IMR-90 (cell line): ENCODE measurements at regions not wholly inside any gene's neighbourhood (a gene's known extent, or its start where the extent isn't known, plus 50 kb on each side); places are given as distances from the start of the nearest gene placed in this dataset.

Source experiments
- ATAC-seq: fragments of 200-7000 bp; cut with Tn5 transposase; 2 replicates; pipeline ENCODE4 v1.9.1; 2020; ENCODE audit warnings: low read depth, mild to moderate bottlenecking, moderate library complexity
- BruUV-seq: library from RNA; stranded (reverse); fragments of 400-500 nt; replicated peaks from 2 replicates; lab custom pipeline; 2021; lab: Mats Ljungman, UMichigan
- CTCF ChIA-PET: fragments of 300-600 bp; formaldehyde crosslinking; extraction: SDS; loops from one replicate; lab custom pipeline; 2021; ENCODE audit warnings: antibody characterized with exemption; lab: Yijun Ruan, JAX
- POLR2A ChIA-PET: fragments of 300-600 bp; sonication (Branson Sonifier 250); formaldehyde crosslinking; loops from one replicate; lab custom pipeline; 2022; ENCODE audit warnings: antibody characterized with exemption; ENCODE audit not compliant: unreplicated experiment; lab: Charles Lee
- DNase-seq: peaks from one replicate; pipeline ENCODE4 v3.0.0; 2013
- H2AFZ ChIP-seq: replicated peaks from 2 replicates; pipeline ENCODE3; 2013; ENCODE audit warnings: low read length, mild to moderate bottlenecking; ENCODE audit not compliant: poor library complexity
- H2AK5ac ChIP-seq: 2 replicates; pipeline ENCODE4 v1.6.1; 2013; ENCODE audit warnings: low read depth, low read length, inconsistent platforms
- H2AK9ac ChIP-seq: replicated peaks from 2 replicates; pipeline ENCODE3; 2013; ENCODE audit warnings: mild to moderate bottlenecking, low read depth, low read length, moderate library complexity; ENCODE audit not compliant: poor library complexity
- H2BK120ac ChIP-seq: 2 replicates; pipeline ENCODE4 v1.6.1; 2013; ENCODE audit warnings: low read depth, low read length, inconsistent platforms
- H2BK15ac ChIP-seq: 3 replicates; pipeline ENCODE4 v1.6.1; 2013; ENCODE audit warnings: low read depth, low read length, inconsistent platforms
- H2BK20ac ChIP-seq: 2 replicates; pipeline ENCODE4 v1.6.1; 2013; ENCODE audit warnings: low read depth, mild to moderate bottlenecking, inconsistent platforms, low read length, moderate library complexity
- H2BK5ac ChIP-seq: 2 replicates; pipeline ENCODE4 v1.6.1; 2013; ENCODE audit warnings: mild to moderate bottlenecking, low read depth, low read length, inconsistent platforms; ENCODE audit not compliant: poor library complexity, severe bottlenecking
- H3K14ac ChIP-seq: replicated peaks from 2 replicates; pipeline ENCODE4 v1.6.1; 2013; ENCODE audit warnings: low read depth, low read length, inconsistent platforms
- H3K18ac ChIP-seq: 2 replicates; pipeline ENCODE4 v1.6.1; 2013; ENCODE audit warnings: low read depth, low read length, control low read depth
- H3K23ac ChIP-seq: 2 replicates; pipeline ENCODE4 v1.6.1; 2013; ENCODE audit warnings: low read depth, low read length, inconsistent platforms
- H3K27ac ChIP-seq: 2 replicates; pipeline ENCODE4 v1.5.1; 2013; ENCODE audit warnings: mild to moderate bottlenecking, control low read depth, low read length; ENCODE audit not compliant: insufficient read depth
- H3K27me3 ChIP-seq: 2 replicates; pipeline ENCODE4 v1.6.1; 2013; ENCODE audit warnings: low read length; ENCODE audit not compliant: control insufficient read depth, insufficient read depth
- H3K36me3 ChIP-seq: 2 replicates; pipeline ENCODE4 v1.6.1; 2013; ENCODE audit warnings: low read length, mixed read lengths; ENCODE audit not compliant: control insufficient read depth, insufficient read depth
- H3K4ac ChIP-seq: 2 replicates; pipeline ENCODE4 v1.6.1; 2013; ENCODE audit warnings: low read depth, low read length, inconsistent platforms
- H3K4me1 ChIP-seq: 2 replicates; pipeline ENCODE4 v1.6.1; 2013; ENCODE audit warnings: low read length, mixed read lengths; ENCODE audit not compliant: control insufficient read depth, insufficient read depth
- H3K4me2 ChIP-seq: 2 replicates; pipeline ENCODE4 v1.6.1; 2013; ENCODE audit warnings: low read depth, mild to moderate bottlenecking, control low read depth, low read length, moderate library complexity
- H3K4me3 ChIP-seq: 2 replicates; pipeline ENCODE4 v1.5.1; 2013; ENCODE audit warnings: low read depth, mild to moderate bottlenecking, control low read depth, low read length, moderate library complexity; ENCODE audit not compliant: insufficient read depth
- H3K56ac ChIP-seq: 2 replicates; pipeline ENCODE4 v1.6.1; 2013; ENCODE audit warnings: low read length, inconsistent platforms; ENCODE audit not compliant: insufficient read depth; ENCODE audit errors: extremely low read depth
- H3K79me1 ChIP-seq, 2 experiments: 2 replicates each; pipeline ENCODE4 v1.6.1; 2013; ENCODE audit warnings: low read length in 2 of 2, inconsistent platforms in 1 of 2, low read depth in 1 of 2
- H3K9ac ChIP-seq: 2 replicates; pipeline ENCODE4 v1.6.1; 2013; ENCODE audit warnings: low read depth, low read length, control low read depth
- H3K9me1 ChIP-seq: 2 replicates; pipeline ENCODE4 v1.6.1; 2013; ENCODE audit warnings: low read length, inconsistent platforms; ENCODE audit not compliant: insufficient read depth
- H3K9me3 ChIP-seq: 2 replicates; pipeline ENCODE4 v1.6.1; 2013; ENCODE audit warnings: low read length; ENCODE audit not compliant: control insufficient read depth, insufficient read depth
- H4K20me1 ChIP-seq: 2 replicates; pipeline ENCODE4 v1.6.1; 2013; ENCODE audit warnings: low read length, inconsistent platforms; ENCODE audit not compliant: insufficient read depth
- H4K5ac ChIP-seq: 2 replicates; pipeline ENCODE4 v1.6.1; 2013; ENCODE audit warnings: mild to moderate bottlenecking, low read depth, low read length, control low read depth
- H4K8ac ChIP-seq, 2 experiments: 2 replicates each; pipeline ENCODE4 v1.6.1; 2013; ENCODE audit warnings: low read depth in 2 of 2, low read length in 2 of 2, control low read depth in 1 of 2, inconsistent platforms in 1 of 2
- H4K91ac ChIP-seq: 2 replicates; pipeline ENCODE4 v1.6.1; 2013; ENCODE audit warnings: low read depth, low read length, inconsistent platforms; ENCODE audit not compliant: insufficient read depth
- CHD1 ChIP-seq: IDR thresholded peaks from 2 replicates; pipeline ENCODE4 v1.6.1; 2012; ENCODE audit warnings: low read depth, low read length, improper control_type of control experiment
- USF2 ChIP-seq: fragments of 150-350 bp; IDR thresholded peaks from 2 replicates; pipeline ENCODE4 v1.6.1; 2017; ENCODE audit warnings: mild to moderate bottlenecking, antibody characterized with exemption, low read length, low read depth
- WGBS, 2 experiments: methylation state at CpG; one replicate each; pipeline versions ENCODE4 v1.1.5 to v1.1.7; 2013; ENCODE audit warnings: missing lambda C conversion rate in 2 of 2; ENCODE audit not compliant: insufficient read length in 1 of 2; ENCODE audit errors: extremely low coverage in 2 of 2; 5-methylcytosine and 5-hydroxymethylcytosine counted together
- dilution Hi-C: fragments of 300-500 bp; cut with HindIII; formaldehyde crosslinking; loops from one replicate; pipeline ENCODE4 v1.14.3; 2018; ENCODE audit warnings: low sequenced_read_pairs; ENCODE audit not compliant: unreplicated experiment
- in situ Hi-C: fragments of 300-500 bp; cut with MboI; formaldehyde crosslinking; loops from 3 replicates; pipeline ENCODE4 v1.14.3; 2019; ENCODE audit warnings: low sequenced_read_pairs, inconsistent platforms, mixed read lengths
- intact Hi-C: fragments of 100-400 bp; cut with micrococcal nuclease; formaldehyde crosslinking; loops from 2 replicates; pipeline ENCODE4 v1.10.0; 2022
- TF ChIP-seq, protein P1 (sequence below): fragments of 150-350 bp; IDR thresholded peaks from 2 replicates; pipeline ENCODE4 v1.6.1; 2016; ENCODE audit warnings: low read depth, mild to moderate bottlenecking, low read length, moderate library complexity, borderline replicate concordance

GRCh38 chrX:69319376-69319775 is 154.1 kb upstream of the PJA1 start:
- H2BK5ac ChIP-seq: no peak overlapping the region
- no peak overlapping the region for H3K9ac ChIP-seq
- BruUV-seq: no TSS peak
- H3K23ac ChIP-seq: no peak overlapping the region
- intact Hi-C loops (no loop called here), dilution Hi-C loops (no loop called here), in situ Hi-C loops (no loop called here)
- H3K18ac ChIP-seq: no peak overlapping the region
- POLR2A ChIA-PET: no interaction called here
- H4K91ac ChIP-seq: no peak overlapping the region
- H3K79me1 ChIP-seq: no peaks in the 10 kb centered on the region
- TF ChIP-seq, protein P1, sequence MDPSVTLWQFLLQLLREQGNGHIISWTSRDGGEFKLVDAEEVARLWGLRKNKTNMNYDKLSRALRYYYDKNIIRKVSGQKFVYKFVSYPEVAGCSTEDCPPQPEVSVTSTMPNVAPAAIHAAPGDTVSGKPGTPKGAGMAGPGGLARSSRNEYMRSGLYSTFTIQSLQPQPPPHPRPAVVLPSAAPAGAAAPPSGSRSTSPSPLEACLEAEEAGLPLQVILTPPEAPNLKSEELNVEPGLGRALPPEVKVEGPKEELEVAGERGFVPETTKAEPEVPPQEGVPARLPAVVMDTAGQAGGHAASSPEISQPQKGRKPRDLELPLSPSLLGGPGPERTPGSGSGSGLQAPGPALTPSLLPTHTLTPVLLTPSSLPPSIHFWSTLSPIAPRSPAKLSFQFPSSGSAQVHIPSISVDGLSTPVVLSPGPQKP: no peak
- TF ChIP-seq USF2 (no peak), CHD1 (no peak)
- DNase-seq (no peak), ATAC-seq (no peak)
- H3K4me2 ChIP-seq: no peak overlapping the region
- H3K9me1 ChIP-seq: no peaks in the 10 kb centered on the region
- H4K20me1 ChIP-seq: no peaks in the 10 kb centered on the region; the same call in 1 of the 2 replicates
- no peak overlapping the region for H4K5ac ChIP-seq
- H3K14ac ChIP-seq: no peak overlapping the region
- no peak overlapping the region for H3K27ac ChIP-seq
- no peak overlapping the region for H2BK20ac ChIP-seq
- H3K4me3 ChIP-seq: no peak overlapping the region
- no peak overlapping the region for H3K56ac ChIP-seq
- 78% methylated on average over 3 of the region's 7 CpGs; no CpG with 5 or more reads in 1 of the 2 experiments for WGBS, 2 experiments
- H3K4me1 ChIP-seq: no peaks in the 10 kb centered on the region
- H2BK15ac ChIP-seq: no peak overlapping the region
- no peaks in the 10 kb centered on the region for H3K36me3 ChIP-seq
- no peaks in the 10 kb centered on the region; the same call in 1 of the 2 replicates for H3K9me3 ChIP-seq
- H2BK120ac ChIP-seq: no peak overlapping the region
- H3K27me3 ChIP-seq: peaks cover 47% of the 10 kb centered on the region
- CTCF ChIA-PET: no interaction called here
- H2AFZ ChIP-seq: no peak overlapping the region
- H2AK9ac ChIP-seq: no peak overlapping the region
- no peak overlapping the region for H4K8ac ChIP-seq
- no peak overlapping the region for H2AK5ac ChIP-seq
- no peak overlapping the region for H3K4ac ChIP-seq
